ENCODE measurements at regions not wholly inside any gene's neighbourhood (a gene's known extent, or its start where the extent isn't known, plus 50 kb on each side); places are given as distances from the start of the nearest gene placed in this dataset.

GRCh38 chr16:35146723-35147458 lies 1687.5 kb downstream of the TP53TG3F start:
- CTCF ChIA-PET: no interaction called here

GRCh38 chr16:35147556-35148504 lies 1688.4 kb downstream of the TP53TG3F start:
- no peak overlapping the region for H3K27ac ChIP-seq (ENCODE audit: low read depth, low read length)
- H3K27me3 ChIP-seq (ENCODE audit: control insufficient read depth, insufficient read depth, low read length): no peaks in the 10 kb centered on the region
- ChIA-PET CTCF (no interaction called here), POLR2A (no interaction called here)
- TF ChIP-seq, protein P1, sequence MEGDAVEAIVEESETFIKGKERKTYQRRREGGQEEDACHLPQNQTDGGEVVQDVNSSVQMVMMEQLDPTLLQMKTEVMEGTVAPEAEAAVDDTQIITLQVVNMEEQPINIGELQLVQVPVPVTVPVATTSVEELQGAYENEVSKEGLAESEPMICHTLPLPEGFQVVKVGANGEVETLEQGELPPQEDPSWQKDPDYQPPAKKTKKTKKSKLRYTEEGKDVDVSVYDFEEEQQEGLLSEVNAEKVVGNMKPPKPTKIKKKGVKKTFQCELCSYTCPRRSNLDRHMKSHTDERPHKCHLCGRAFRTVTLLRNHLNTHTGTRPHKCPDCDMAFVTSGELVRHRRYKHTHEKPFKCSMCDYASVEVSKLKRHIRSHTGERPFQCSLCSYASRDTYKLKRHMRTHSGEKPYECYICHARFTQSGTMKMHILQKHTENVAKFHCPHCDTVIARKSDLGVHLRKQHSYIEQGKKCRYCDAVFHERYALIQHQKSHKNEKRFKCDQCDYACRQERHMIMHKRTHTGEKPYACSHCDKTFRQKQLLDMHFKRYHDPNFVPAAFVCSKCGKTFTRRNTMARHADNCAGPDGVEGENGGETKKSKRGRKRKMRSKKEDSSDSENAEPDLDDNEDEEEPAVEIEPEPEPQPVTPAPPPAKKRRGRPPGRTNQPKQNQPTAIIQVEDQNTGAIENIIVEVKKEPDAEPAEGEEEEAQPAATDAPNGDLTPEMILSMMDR (IDR thresholded peaks at IDR 0.05; ENCODE audit: low read depth, low read length): no peak
- no peak for DNase-seq (ENCODE audit: low read depth, low spot score)
- peaks cover 98% of the 10 kb centered on the region for H3K9me3 ChIP-seq (ENCODE audit: control insufficient read depth, insufficient read depth, low read length)
- H3K4me3 ChIP-seq (ENCODE audit: low read depth, low read length): no peak overlapping the region

More at GRCh38 chr16:35146723-35147458, 1687.5 kb downstream of the TP53TG3F start:
- no peaks in the 10 kb centered on the region for H3K27me3 ChIP-seq (ENCODE audit: control insufficient read depth, insufficient read depth, low read length)
- H3K4me3 ChIP-seq (ENCODE audit: low read depth, low read length): no peak overlapping the region
- no peak overlapping the region for H3K27ac ChIP-seq (ENCODE audit: low read depth, low read length)
- TF ChIP-seq, protein P1 (IDR thresholded peaks at IDR 0.05; ENCODE audit: low read depth, low read length): no peak
- POLR2A ChIA-PET: no interaction called here
- no peak for DNase-seq (ENCODE audit: low read depth, low spot score)
- peaks cover 98% of the 10 kb centered on the region for H3K9me3 ChIP-seq (ENCODE audit: control insufficient read depth, insufficient read depth, low read length)

GRCh38 chr16:35148748-35149147 lies 1689.3 kb downstream of the TP53TG3F start:
- TF ChIP-seq, protein P1 (IDR thresholded peaks at IDR 0.05; ENCODE audit: low read depth, low read length): no peak
- CTCF ChIA-PET: no interaction called here
- Histone ChIP-seq H3K27ac (ENCODE audit: low read depth, low read length) (no peak overlapping the region), H3K4me3 (ENCODE audit: low read depth, low read length) (no peak overlapping the region), H3K9me3 (ENCODE audit: control insufficient read depth, insufficient read depth, low read length) (peaks cover 93% of the 10 kb centered on the region), H3K27me3 (ENCODE audit: control insufficient read depth, insufficient read depth, low read length) (no peaks in the 10 kb centered on the region)
- POLR2A ChIA-PET: no interaction called here
- no peak for DNase-seq (ENCODE audit: low read depth, low spot score)

- DNase-seq (ENCODE audit: low read depth, low spot score): no peak
- POLR2A ChIA-PET: no interaction called here
- TF ChIP-seq, protein P1 (IDR thresholded peaks at IDR 0.05; ENCODE audit: low read depth, low read length): no peak
These were observed 1690.1 kb downstream of the TP53TG3F start for GRCh38 chr16:35149550-35149949.

More at GRCh38 chr16:35149550-35149949, 1690.1 kb downstream of the TP53TG3F start:
- Histone ChIP-seq H3K27me3 (ENCODE audit: control insufficient read depth, insufficient read depth, low read length) (no peaks in the 10 kb centered on the region), H3K4me3 (ENCODE audit: low read depth, low read length) (no peak overlapping the region), H3K27ac (ENCODE audit: low read depth, low read length) (no peak overlapping the region), H3K9me3 (ENCODE audit: control insufficient read depth, insufficient read depth, low read length) (peaks cover 85% of the 10 kb centered on the region)
- CTCF ChIA-PET: no interaction called here
